ENCODE measurements at regions not wholly inside any gene's neighbourhood (a gene's known extent, or its start where the extent isn't known, plus 50 kb on each side); places are given as distances from the start of the nearest gene placed in this dataset.

- H2AFZ ChIP-seq (ENCODE audit: low read depth): no peak overlapping the region
- H3K27me3 ChIP-seq (ENCODE audit: insufficient read depth, low read depth): no peaks in the 10 kb centered on the region
- no peaks in the 10 kb centered on the region for H3K79me2 ChIP-seq (ENCODE audit: insufficient read depth, low read depth)
- H3K36me3 ChIP-seq (ENCODE audit: insufficient read depth): no peaks in the 10 kb centered on the region
- no peak for TF ChIP-seq CTCF (conservative IDR thresholded peaks at IDR 0.05; ENCODE audit: low read depth, low read length)
- no peak overlapping the region for H3K9ac ChIP-seq
- H3K4me1 ChIP-seq (ENCODE audit: low read depth, poor library complexity, severe bottlenecking): peaks cover under 1% of the 10 kb centered on the region
- no peak overlapping the region for H3K4me2 ChIP-seq
- H4K20me1 ChIP-seq (ENCODE audit: insufficient read depth): no peaks in the 10 kb centered on the region
- H3K4me3 ChIP-seq (IDR thresholded peaks at IDR 0.05; ENCODE audit: insufficient read depth, low read depth, low read length): no peak overlapping the region
- no peak overlapping the region for H3K27ac ChIP-seq
These were observed 242.5 kb upstream of the JAG1 start for GRCh38 chr20:10916312-10916711.

- Histone ChIP-seq H2AFZ (ENCODE audit: low read depth) (no peak overlapping the region), H3K4me1 (ENCODE audit: low read depth, poor library complexity, severe bottlenecking) (peaks cover 15% of the 10 kb centered on the region), H3K4me2 (no peak overlapping the region), H3K36me3 (ENCODE audit: insufficient read depth) (no peaks in the 10 kb centered on the region), H3K9ac (no peak overlapping the region), H3K27ac (no peak overlapping the region), H3K4me3 (IDR thresholded peaks at IDR 0.05; ENCODE audit: insufficient read depth, low read depth, low read length) (no peak overlapping the region), H3K27me3 (ENCODE audit: insufficient read depth, low read depth) (no peaks in the 10 kb centered on the region), H4K20me1 (ENCODE audit: insufficient read depth) (no peaks in the 10 kb centered on the region), H3K79me2 (ENCODE audit: insufficient read depth, low read depth) (no peaks in the 10 kb centered on the region)
- TF ChIP-seq CTCF (conservative IDR thresholded peaks at IDR 0.05; ENCODE audit: low read depth, low read length): no peak
These were observed 244.0 kb upstream of the JAG1 start for GRCh38 chr20:10917826-10918225.

GRCh38 chr20:10919396-10920140 lies 245.8 kb upstream of the JAG1 start:
- no peaks in the 10 kb centered on the region for H4K20me1 ChIP-seq (ENCODE audit: insufficient read depth)
- no peak overlapping the region for H3K27ac ChIP-seq
- H3K27me3 ChIP-seq (ENCODE audit: insufficient read depth, low read depth): no peaks in the 10 kb centered on the region
- H3K9ac ChIP-seq: no peak overlapping the region
- H3K79me2 ChIP-seq (ENCODE audit: insufficient read depth, low read depth): no peaks in the 10 kb centered on the region
- H3K4me1 ChIP-seq (ENCODE audit: low read depth, poor library complexity, severe bottlenecking): peaks cover 33% of the 10 kb centered on the region
- H3K36me3 ChIP-seq (ENCODE audit: insufficient read depth): no peaks in the 10 kb centered on the region
- H2AFZ ChIP-seq (ENCODE audit: low read depth): no peak overlapping the region
- H3K4me2 ChIP-seq: no peak overlapping the region
- H3K4me3 ChIP-seq (IDR thresholded peaks at IDR 0.05; ENCODE audit: insufficient read depth, low read depth, low read length): no peak overlapping the region
- no peak for TF ChIP-seq CTCF (conservative IDR thresholded peaks at IDR 0.05; ENCODE audit: low read depth, low read length)

GRCh38 chr20:10920396-10920795 lies 246.6 kb upstream of the JAG1 start:
- peaks cover 40% of the 10 kb centered on the region for H3K4me1 ChIP-seq (ENCODE audit: low read depth, poor library complexity, severe bottlenecking)
- H3K79me2 ChIP-seq (ENCODE audit: insufficient read depth, low read depth): no peaks in the 10 kb centered on the region
- no peak overlapping the region for H3K27ac ChIP-seq
- no peak for TF ChIP-seq CTCF (conservative IDR thresholded peaks at IDR 0.05; ENCODE audit: low read depth, low read length)
- no peak overlapping the region for H3K9ac ChIP-seq
- H3K27me3 ChIP-seq (ENCODE audit: insufficient read depth, low read depth): no peaks in the 10 kb centered on the region
- H3K4me2 ChIP-seq: no peak overlapping the region
- H3K4me3 ChIP-seq (IDR thresholded peaks at IDR 0.05; ENCODE audit: insufficient read depth, low read depth, low read length): no peak overlapping the region
- no peaks in the 10 kb centered on the region for H4K20me1 ChIP-seq (ENCODE audit: insufficient read depth)
- no peaks in the 10 kb centered on the region for H3K36me3 ChIP-seq (ENCODE audit: insufficient read depth)
- H2AFZ ChIP-seq (ENCODE audit: low read depth): no peak overlapping the region

Data from KMS-11 (cell line).